GM23338 (cell line): ENCODE measurements at regions not wholly inside any gene's neighbourhood (a gene's known extent, or its start where the extent isn't known, plus 50 kb on each side); places are given as distances from the start of the nearest gene placed in this dataset.

ENCODE experiments used
- ATAC-seq: fragments of 200-7000 bp; cut with Tn5 transposase; 3 replicates; pipeline ENCODE4 v1.9.1; 2020
- DNase-seq: peaks from one replicate; pipeline ENCODE4 v3.0.0-alpha.2; 2015; ENCODE audit warnings: low spot score
- H2AFZ ChIP-seq: fragments of 200-600 bp; sonication (generic); 2 replicates; pipeline ENCODE4 v1.8.0; 2016; ENCODE audit warnings: antibody characterized with exemption, mild to moderate bottlenecking, moderate library complexity
- H3F3A ChIP-seq: fragments of 200-600 bp; sonication (generic); replicated peaks from 2 replicates; pipeline ENCODE4 v1.8.0; 2017; ENCODE audit warnings: antibody characterized with exemption, mixed run types, low read depth
- H3K27ac ChIP-seq: fragments of 200-600 bp; sonication (generic); 2 replicates; pipeline ENCODE4 v1.6.1; 2016; ENCODE audit warnings: low read depth
- H3K27me3 ChIP-seq: fragments of 200-600 bp; sonication (generic); 2 replicates; pipeline ENCODE4 v1.8.0; 2016; ENCODE audit warnings: mild to moderate bottlenecking, mixed run types, moderate library complexity; ENCODE audit not compliant: insufficient read depth
- H3K36me3 ChIP-seq: fragments of 200-600 bp; sonication (generic); 2 replicates; pipeline ENCODE4 v1.8.0; 2016; ENCODE audit warnings: mild to moderate bottlenecking; ENCODE audit not compliant: insufficient read depth
- H3K4me1 ChIP-seq: fragments of 200-600 bp; sonication (generic); 2 replicates; pipeline ENCODE4 v1.8.0; 2016; ENCODE audit warnings: mild to moderate bottlenecking, moderate library complexity; ENCODE audit not compliant: insufficient read depth
- H3K4me2 ChIP-seq: fragments of 200-600 bp; sonication (generic); 2 replicates; pipeline ENCODE4 v1.7.1; 2017; ENCODE audit warnings: mixed run types
- H3K4me3 ChIP-seq: fragments of 200-600 bp; sonication (generic); 2 replicates; pipeline ENCODE4 v1.6.1; 2016; ENCODE audit warnings: mixed run types
- H3K79me2 ChIP-seq: fragments of 200-600 bp; sonication (generic); replicated peaks from 2 replicates; pipeline ENCODE4 v1.8.0; 2017; ENCODE audit warnings: mild to moderate bottlenecking; ENCODE audit not compliant: insufficient read depth
- H3K9me2 ChIP-seq: fragments of 200-600 bp; sonication (generic); 2 replicates; pipeline ENCODE4 v1.8.0; 2017; ENCODE audit not compliant: insufficient read depth
- H4K20me1 ChIP-seq: fragments of 200-600 bp; sonication (generic); replicated peaks from 2 replicates; pipeline ENCODE4 v1.8.0; 2017; ENCODE audit warnings: mild to moderate bottlenecking; ENCODE audit not compliant: insufficient read depth
- H3K27ac Mint-ChIP-seq: 2 replicates; pipeline ENCODE4 v1.8.0; 2020; ENCODE audit warnings: inconsistent platforms, mild to moderate bottlenecking, moderate library complexity, mixed read lengths
- H3K27me3 Mint-ChIP-seq: 3 replicates; pipeline ENCODE4 v1.8.0; 2022; ENCODE audit warnings: low read depth, mild to moderate bottlenecking, moderate library complexity, mixed read lengths, inconsistent platforms; ENCODE audit not compliant: insufficient read depth, poor library complexity
- H3K36me3 Mint-ChIP-seq: 3 replicates; pipeline ENCODE4 v1.8.0; 2021; ENCODE audit warnings: low read depth, mild to moderate bottlenecking, inconsistent platforms, moderate library complexity, mixed read lengths
- H3K4me1 Mint-ChIP-seq: 3 replicates; pipeline ENCODE4 v1.8.0; 2020; ENCODE audit warnings: mild to moderate bottlenecking, inconsistent platforms, mixed read lengths
- H3K4me3 Mint-ChIP-seq: 3 replicates; pipeline ENCODE4 v1.8.0; 2021; ENCODE audit warnings: moderate library complexity, mild to moderate bottlenecking, inconsistent platforms, mixed read lengths
- H3K9me3 Mint-ChIP-seq: 3 replicates; pipeline ENCODE4 v1.8.0; 2020; ENCODE audit warnings: moderate library complexity, mild to moderate bottlenecking, inconsistent platforms, mixed read lengths
- CREB1 ChIP-seq: fragments of 250-450 bp; sonication (Bioruptor Pico); IDR thresholded peaks from 2 replicates; pipeline ENCODE4 v1.5.0; 2020; ENCODE audit warnings: low read depth, mild to moderate bottlenecking, moderate library complexity
- EZH2 ChIP-seq: fragments of 200-600 bp; sonication (generic); IDR thresholded peaks from one replicate; pipeline ENCODE4 v1.8.0; 2017; ENCODE audit warnings: antibody characterized with exemption, mild to moderate bottlenecking, low read depth; ENCODE audit not compliant: unreplicated experiment
- EZH2phosphoT487 ChIP-seq: fragments of 200-600 bp; sonication (generic); IDR thresholded peaks from one replicate; pipeline ENCODE4 v1.8.1; 2018; ENCODE audit warnings: antibody characterized with exemption; ENCODE audit not compliant: unreplicated experiment
- JUNB ChIP-seq: IDR thresholded peaks from one replicate; pipeline ENCODE4 v1.6.1; 2016; ENCODE audit warnings: antibody characterized with exemption; ENCODE audit not compliant: unreplicated experiment
- NANOG ChIP-seq: IDR thresholded peaks from 2 replicates; pipeline ENCODE4 v1.6.1; 2016; ENCODE audit warnings: antibody characterized with exemption, borderline replicate concordance
- REST ChIP-seq: IDR thresholded peaks from one replicate; pipeline ENCODE4 v1.6.1; 2018; ENCODE audit warnings: antibody characterized with exemption; ENCODE audit not compliant: unreplicated experiment
- STAT1 ChIP-seq: IDR thresholded peaks from one replicate; pipeline ENCODE4 v1.6.1; 2016; ENCODE audit warnings: antibody characterized with exemption; ENCODE audit not compliant: unreplicated experiment
- ZNF114 ChIP-seq: fragments of 250-450 bp; sonication (Bioruptor Pico); IDR thresholded peaks from 2 replicates; pipeline ENCODE4 v1.5.0; 2020; ENCODE audit warnings: mild to moderate bottlenecking, moderate library complexity
- ZNF331 ChIP-seq: fragments of 250-450 bp; sonication (Bioruptor Pico); IDR thresholded peaks from 2 replicates; pipeline ENCODE4 v1.5.0; 2020; ENCODE audit warnings: low read depth, mild to moderate bottlenecking, moderate library complexity
- TF ChIP-seq, protein P1 (sequence below), 2 experiments: fragments of 200-600 bp in 1 of 2; sonication (generic) in 1 of 2; conservative IDR thresholded peaks; 2 replicates each; pipeline versions ENCODE4 v1.5.1 to v1.6.1; 2016 to 2017; ENCODE audit warnings: antibody characterized with exemption in 2 of 2, low read depth in 2 of 2, mild to moderate bottlenecking in 2 of 2, moderate library complexity in 1 of 2
- TF ChIP-seq, protein P2 (sequence below): fragments of 250-450 bp; sonication (Bioruptor Pico); IDR thresholded peaks from 2 replicates; pipeline ENCODE4 v1.5.0; 2020; ENCODE audit warnings: mild to moderate bottlenecking, moderate library complexity

GRCh38 chr21:45354970-45355369 lies 50.0 kb upstream of the COL18A1 start:
- H2AFZ ChIP-seq = no peak overlapping the region
- no peaks in the 10 kb centered on the region for H3K36me3 ChIP-seq
- H3K9me2 ChIP-seq = no peaks in the 10 kb centered on the region
- H3K27me3 Mint-ChIP-seq = peaks cover 5% of the 10 kb centered on the region
- H3K79me2 ChIP-seq = no peaks in the 10 kb centered on the region
- no peaks in the 10 kb centered on the region for H3K27me3 ChIP-seq
- no peak for TF ChIP-seq EZH2phosphoT487
- TF ChIP-seq ZNF331 = no peak
- no peak for TF ChIP-seq NANOG
- no peak for TF ChIP-seq CREB1 (CRISPR knock-in tag)
- no peak for TF ChIP-seq JUNB
- TF ChIP-seq, protein P1, sequence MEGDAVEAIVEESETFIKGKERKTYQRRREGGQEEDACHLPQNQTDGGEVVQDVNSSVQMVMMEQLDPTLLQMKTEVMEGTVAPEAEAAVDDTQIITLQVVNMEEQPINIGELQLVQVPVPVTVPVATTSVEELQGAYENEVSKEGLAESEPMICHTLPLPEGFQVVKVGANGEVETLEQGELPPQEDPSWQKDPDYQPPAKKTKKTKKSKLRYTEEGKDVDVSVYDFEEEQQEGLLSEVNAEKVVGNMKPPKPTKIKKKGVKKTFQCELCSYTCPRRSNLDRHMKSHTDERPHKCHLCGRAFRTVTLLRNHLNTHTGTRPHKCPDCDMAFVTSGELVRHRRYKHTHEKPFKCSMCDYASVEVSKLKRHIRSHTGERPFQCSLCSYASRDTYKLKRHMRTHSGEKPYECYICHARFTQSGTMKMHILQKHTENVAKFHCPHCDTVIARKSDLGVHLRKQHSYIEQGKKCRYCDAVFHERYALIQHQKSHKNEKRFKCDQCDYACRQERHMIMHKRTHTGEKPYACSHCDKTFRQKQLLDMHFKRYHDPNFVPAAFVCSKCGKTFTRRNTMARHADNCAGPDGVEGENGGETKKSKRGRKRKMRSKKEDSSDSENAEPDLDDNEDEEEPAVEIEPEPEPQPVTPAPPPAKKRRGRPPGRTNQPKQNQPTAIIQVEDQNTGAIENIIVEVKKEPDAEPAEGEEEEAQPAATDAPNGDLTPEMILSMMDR (conservative IDR thresholded peaks at IDR 0.05; ENCODE audit: low read depth in 2 of 2) = no peak
- no peak for TF ChIP-seq ZNF114
- TF ChIP-seq STAT1 = no peak
- TF ChIP-seq, protein P2, sequence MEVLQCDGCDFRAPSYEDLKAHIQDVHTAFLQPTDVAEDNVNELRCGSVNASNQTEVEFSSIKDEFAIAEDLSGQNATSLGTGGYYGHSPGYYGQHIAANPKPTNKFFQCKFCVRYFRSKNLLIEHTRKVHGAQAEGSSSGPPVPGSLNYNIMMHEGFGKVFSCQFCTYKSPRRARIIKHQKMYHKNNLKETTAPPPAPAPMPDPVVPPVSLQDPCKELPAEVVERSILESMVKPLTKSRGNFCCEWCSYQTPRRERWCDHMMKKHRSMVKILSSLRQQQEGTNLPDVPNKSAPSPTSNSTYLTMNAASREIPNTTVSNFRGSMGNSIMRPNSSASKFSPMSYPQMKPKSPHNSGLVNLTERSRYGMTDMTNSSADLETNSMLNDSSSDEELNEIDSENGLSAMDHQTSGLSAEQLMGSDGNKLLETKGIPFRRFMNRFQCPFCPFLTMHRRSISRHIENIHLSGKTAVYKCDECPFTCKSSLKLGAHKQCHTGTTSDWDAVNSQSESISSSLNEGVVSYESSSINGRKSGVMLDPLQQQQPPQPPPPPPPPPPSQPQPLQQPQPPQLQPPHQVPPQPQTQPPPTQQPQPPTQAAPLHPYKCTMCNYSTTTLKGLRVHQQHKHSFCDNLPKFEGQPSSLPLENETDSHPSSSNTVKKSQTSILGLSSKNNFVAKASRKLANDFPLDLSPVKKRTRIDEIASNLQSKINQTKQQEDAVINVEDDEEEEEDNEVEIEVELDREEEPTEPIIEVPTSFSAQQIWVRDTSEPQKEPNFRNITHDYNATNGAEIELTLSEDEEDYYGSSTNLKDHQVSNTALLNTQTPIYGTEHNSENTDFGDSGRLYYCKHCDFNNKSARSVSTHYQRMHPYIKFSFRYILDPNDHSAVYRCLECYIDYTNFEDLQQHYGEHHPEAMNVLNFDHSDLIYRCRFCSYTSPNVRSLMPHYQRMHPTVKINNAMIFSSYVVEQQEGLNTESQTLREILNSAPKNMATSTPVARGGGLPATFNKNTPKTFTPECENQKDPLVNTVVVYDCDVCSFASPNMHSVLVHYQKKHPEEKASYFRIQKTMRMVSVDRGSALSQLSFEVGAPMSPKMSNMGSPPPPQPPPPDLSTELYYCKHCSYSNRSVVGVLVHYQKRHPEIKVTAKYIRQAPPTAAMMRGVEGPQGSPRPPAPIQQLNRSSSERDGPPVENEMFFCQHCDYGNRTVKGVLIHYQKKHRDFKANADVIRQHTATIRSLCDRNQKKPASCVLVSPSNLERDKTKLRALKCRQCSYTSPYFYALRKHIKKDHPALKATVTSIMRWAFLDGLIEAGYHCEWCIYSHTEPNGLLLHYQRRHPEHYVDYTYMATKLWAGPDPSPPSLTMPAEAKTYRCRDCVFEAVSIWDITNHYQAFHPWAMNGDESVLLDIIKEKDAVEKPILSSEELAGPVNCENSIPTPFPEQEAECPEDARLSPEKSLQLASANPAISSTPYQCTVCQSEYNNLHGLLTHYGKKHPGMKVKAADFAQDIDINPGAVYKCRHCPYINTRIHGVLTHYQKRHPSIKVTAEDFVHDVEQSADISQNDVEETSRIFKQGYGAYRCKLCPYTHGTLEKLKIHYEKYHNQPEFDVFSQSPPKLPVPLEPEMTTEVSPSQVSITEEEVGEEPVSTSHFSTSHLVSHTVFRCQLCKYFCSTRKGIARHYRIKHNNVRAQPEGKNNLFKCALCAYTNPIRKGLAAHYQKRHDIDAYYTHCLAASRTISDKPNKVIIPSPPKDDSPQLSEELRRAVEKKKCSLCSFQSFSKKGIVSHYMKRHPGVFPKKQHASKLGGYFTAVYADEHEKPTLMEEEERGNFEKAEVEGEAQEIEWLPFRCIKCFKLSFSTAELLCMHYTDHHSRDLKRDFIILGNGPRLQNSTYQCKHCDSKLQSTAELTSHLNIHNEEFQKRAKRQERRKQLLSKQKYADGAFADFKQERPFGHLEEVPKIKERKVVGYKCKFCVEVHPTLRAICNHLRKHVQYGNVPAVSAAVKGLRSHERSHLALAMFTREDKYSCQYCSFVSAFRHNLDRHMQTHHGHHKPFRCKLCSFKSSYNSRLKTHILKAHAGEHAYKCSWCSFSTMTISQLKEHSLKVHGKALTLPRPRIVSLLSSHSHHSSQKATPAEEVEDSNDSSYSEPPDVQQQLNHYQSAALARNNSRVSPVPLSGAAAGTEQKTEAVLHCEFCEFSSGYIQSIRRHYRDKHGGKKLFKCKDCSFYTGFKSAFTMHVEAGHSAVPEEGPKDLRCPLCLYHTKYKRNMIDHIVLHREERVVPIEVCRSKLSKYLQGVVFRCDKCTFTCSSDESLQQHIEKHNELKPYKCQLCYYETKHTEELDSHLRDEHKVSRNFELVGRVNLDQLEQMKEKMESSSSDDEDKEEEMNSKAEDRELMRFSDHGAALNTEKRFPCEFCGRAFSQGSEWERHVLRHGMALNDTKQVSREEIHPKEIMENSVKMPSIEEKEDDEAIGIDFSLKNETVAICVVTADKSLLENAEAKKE (CRISPR knock-in tag) = no peak
- no peak for TF ChIP-seq REST
- TF ChIP-seq EZH2 = no peak
- H3F3A ChIP-seq = peaks cover 11% of the 10 kb centered on the region; the same call in 1 of the 2 replicates
- no peak overlapping the region for H3K4me3 ChIP-seq
- H4K20me1 ChIP-seq = no peaks in the 10 kb centered on the region
- H3K4me3 Mint-ChIP-seq = no peak overlapping the region
- no peaks in the 10 kb centered on the region for H3K9me3 Mint-ChIP-seq
- no peak for ATAC-seq
- H3K4me1 Mint-ChIP-seq = peaks cover 17% of the 10 kb centered on the region
- H3K4me1 ChIP-seq = no peaks in the 10 kb centered on the region
- no peak overlapping the region for H3K27ac Mint-ChIP-seq
- no peaks in the 10 kb centered on the region for H3K36me3 Mint-ChIP-seq
- DNase-seq = no peak
- no peak overlapping the region for H3K4me2 ChIP-seq
- no peak overlapping the region for H3K27ac ChIP-seq
